Heart left ventricle (tissue), 13 donors: ENCODE measurements at regions not wholly inside any gene's neighbourhood (a gene's known extent, or its start where the extent isn't known, plus 50 kb on each side); places are given as distances from the start of the nearest gene placed in this dataset.

Source experiments
- POLR2A ChIP-seq, 2 donors: fragments of 450-650 bp; IDR thresholded peaks; one replicate each; pipeline ENCODE4 v1.6.1; 2017; ENCODE audit warnings: antibody characterized with exemption in 2 of 2, mild to moderate bottlenecking in 2 of 2, moderate library complexity in 2 of 2
- TF ChIP-seq, protein P1 (sequence below), 12 donors: fragments of 200-600 bp; sonication (generic) in 4 of 12; IDR thresholded peaks; one replicate each; pipeline versions ENCODE4 v1.5.0 to v1.8.0; 2018 to 2022; ENCODE audit warnings: antibody characterized with exemption in 12 of 12, mild to moderate bottlenecking in 5 of 12
- donor health status: ischemic (EF 13 %, LVEDD 7.1; RV severe dilation, severe dysfunction).
- donor health status: DM: no; HTN: yes; CAD: no.
- donor health status: DM: no; HTN: no; CAD: no.
- donor health status: ischemic (EF 25% LVEDD 6.9; RV normal size, moderate dysfunction).
- donor health status: ischemic (EF 25% LVEDD 5.7; RV mildly dilated, moderate dysfunction).
- donor health status: ischemic (EF 35%, LVEDD 5.7; RV mildly dilated, moderate dysfunction).
- donor health status: nonischemic (EF 11% LVEDD 7.7; RV severe dilation, severe dysfunction).
- donor health status: DM: yes; HTN: yes; CAD: no.
- donor health status: PGD.
- donor health status: ischemic (EF 29% LVEDD 5.4; RV normal size, mild dysfunction).
- donor health status: nonischemic (EF 23%, LVEDD 6.1; RV moderate dilation, normal function).

- TF ChIP-seq, protein P1, sequence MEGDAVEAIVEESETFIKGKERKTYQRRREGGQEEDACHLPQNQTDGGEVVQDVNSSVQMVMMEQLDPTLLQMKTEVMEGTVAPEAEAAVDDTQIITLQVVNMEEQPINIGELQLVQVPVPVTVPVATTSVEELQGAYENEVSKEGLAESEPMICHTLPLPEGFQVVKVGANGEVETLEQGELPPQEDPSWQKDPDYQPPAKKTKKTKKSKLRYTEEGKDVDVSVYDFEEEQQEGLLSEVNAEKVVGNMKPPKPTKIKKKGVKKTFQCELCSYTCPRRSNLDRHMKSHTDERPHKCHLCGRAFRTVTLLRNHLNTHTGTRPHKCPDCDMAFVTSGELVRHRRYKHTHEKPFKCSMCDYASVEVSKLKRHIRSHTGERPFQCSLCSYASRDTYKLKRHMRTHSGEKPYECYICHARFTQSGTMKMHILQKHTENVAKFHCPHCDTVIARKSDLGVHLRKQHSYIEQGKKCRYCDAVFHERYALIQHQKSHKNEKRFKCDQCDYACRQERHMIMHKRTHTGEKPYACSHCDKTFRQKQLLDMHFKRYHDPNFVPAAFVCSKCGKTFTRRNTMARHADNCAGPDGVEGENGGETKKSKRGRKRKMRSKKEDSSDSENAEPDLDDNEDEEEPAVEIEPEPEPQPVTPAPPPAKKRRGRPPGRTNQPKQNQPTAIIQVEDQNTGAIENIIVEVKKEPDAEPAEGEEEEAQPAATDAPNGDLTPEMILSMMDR (IDR thresholded peaks at IDR 0.05): no peak
- TF ChIP-seq POLR2A (IDR thresholded peaks at IDR 0.05): no peak
These were observed 309.5 kb upstream of the FMR1 start for GRCh38 chrX:147602176-147602696.
